Panc1 (cell line): ENCODE measurements at regions not wholly inside any gene's neighbourhood (a gene's known extent, or its start where the extent isn't known, plus 50 kb on each side); places are given as distances from the start of the nearest gene placed in this dataset.

Source experiments
- ATAC-seq: fragments of 200-7000 bp; cut with Tn5 transposase; 2 replicates; pipeline ENCODE4 v1.9.1; 2020; ENCODE audit warnings: mild to moderate bottlenecking, moderate library complexity
- BruUV-seq: library from RNA; stranded (reverse); fragments of 400-500 nt; replicated peaks from 2 replicates; lab custom pipeline; 2021; lab: Mats Ljungman, UMichigan
- CTCF ChIA-PET: fragments of 300-600 bp; sonication (Branson Sonifier 250); formaldehyde crosslinking; loops from one replicate; lab custom pipeline; 2022; ENCODE audit warnings: antibody characterized with exemption; lab: Charles Lee
- POLR2A ChIA-PET: fragments of 300-600 bp; sonication (Branson Sonifier 250); formaldehyde crosslinking; loops from one replicate; lab custom pipeline; 2022; ENCODE audit warnings: antibody characterized with exemption; lab: Charles Lee
- DNase-seq: peaks from one replicate; pipeline ENCODE4 v3.0.0-alpha.2; 2010; ENCODE audit warnings: low read depth, low spot score
- H3K27ac ChIP-seq: 2 replicates; pipeline ENCODE4 v1.5.1; 2011; ENCODE audit warnings: mild to moderate bottlenecking, low read length, inconsistent platforms
- H3K27me3 ChIP-seq: fragments of 200-500 bp; sonication (Bioruptor generic); 2 replicates; pipeline ENCODE4 v1.6.0; 2014; ENCODE audit warnings: low read length, inconsistent platforms; ENCODE audit not compliant: control insufficient read depth, insufficient read depth
- H3K36me3 ChIP-seq: fragments of 200-500 bp; sonication (Bioruptor generic); 2 replicates; pipeline ENCODE4 v1.5.1; 2014; ENCODE audit warnings: inconsistent platforms, mild to moderate bottlenecking, low read length, moderate library complexity; ENCODE audit not compliant: control insufficient read depth, insufficient read depth
- H3K4me1 ChIP-seq: 2 replicates; pipeline ENCODE4 v1.5.1; 2011; ENCODE audit warnings: inconsistent platforms, mild to moderate bottlenecking, low read length, moderate library complexity; ENCODE audit not compliant: control insufficient read depth, insufficient read depth
- H3K4me3 ChIP-seq, 2 experiments: 2 replicates each; pipeline ENCODE4 v1.5.1; 2011 to 2012; ENCODE audit warnings: low read depth in 2 of 2, low read length in 2 of 2, mild to moderate bottlenecking in 2 of 2, inconsistent platforms in 1 of 2, moderate library complexity in 1 of 2
- H3K9me3 ChIP-seq: fragments of 200-500 bp; sonication (Bioruptor generic); 2 replicates; pipeline ENCODE4 v1.5.1; 2014; ENCODE audit warnings: low read depth, mild to moderate bottlenecking, inconsistent platforms, low read length, moderate library complexity; ENCODE audit not compliant: control insufficient read depth, insufficient read depth
- CTCF ChIP-seq: fragments of 450-650 bp; IDR thresholded peaks from 2 replicates; pipeline ENCODE4 v1.5.1; 2017; ENCODE audit warnings: mild to moderate bottlenecking
- POLR2AphosphoS5 ChIP-seq: IDR thresholded peaks from 2 replicates; pipeline ENCODE4 v1.6.1; 2012; ENCODE audit warnings: mild to moderate bottlenecking, low read depth, low read length, moderate library complexity
- REST ChIP-seq, 2 experiments: IDR thresholded peaks; 2 replicates each; pipeline ENCODE4 v1.6.1; 2011 to 2012; ENCODE audit warnings: low read depth in 2 of 2, control low read depth in 1 of 2, low read length in 1 of 2, mild to moderate bottlenecking in 1 of 2, moderate library complexity in 1 of 2; ENCODE audit not compliant: insufficient read depth in 1 of 2
- SIN3A ChIP-seq: IDR thresholded peaks from 2 replicates; pipeline ENCODE4 v1.6.1; 2012; ENCODE audit warnings: low read depth, mild to moderate bottlenecking, low read length, moderate library complexity, borderline replicate concordance; ENCODE audit not compliant: insufficient read depth
- TCF7L2 ChIP-seq: IDR thresholded peaks from 2 replicates; pipeline ENCODE4 v1.6.1; 2011; ENCODE audit warnings: mild to moderate bottlenecking, low read depth, low read length, inconsistent platforms
- in situ Hi-C: cut with HindIII; loops from 2 replicates; pipeline ENCODE4 v1.10.0; 2016; ENCODE audit warnings: low sequenced_read_pairs, low pct_unique_long_range_greater_than_20kb
- intact Hi-C: fragments of 100-400 bp; cut with micrococcal nuclease; formaldehyde crosslinking; loops from one replicate; pipeline ENCODE4 v1.10.0; 2022; ENCODE audit not compliant: unreplicated experiment

GRCh38 chr11:70669281-70669680, 271.0 kb downstream of the CTTN start:
- Histone ChIP-seq H3K27me3 (no peaks in the 10 kb centered on the region), H3K4me1 (no peaks in the 10 kb centered on the region), H3K36me3 (no peaks in the 10 kb centered on the region), H3K4me3 (no peak overlapping the region), H3K9me3 (no peaks in the 10 kb centered on the region), H3K27ac (no peak overlapping the region)
- ChIA-PET CTCF (no interaction called here), POLR2A (no interaction called here)
- no peak for TF ChIP-seq TCF7L2
- no peak for TF ChIP-seq CTCF
- TF ChIP-seq SIN3A, result no peak
- TF ChIP-seq POLR2AphosphoS5, result no peak
- no peak for TF ChIP-seq REST (IDR thresholded peaks at IDR 0.05; ENCODE audit: insufficient read depth in 1 of 2, low read depth in 2 of 2, low read length in 1 of 2)
- DNase-seq (no peak), ATAC-seq (no peak)
- intact Hi-C loops (no loop called here), in situ Hi-C loops (no loop called here)
- no TSS peak for BruUV-seq

- TF ChIP-seq POLR2AphosphoS5, result no peak
- CTCF ChIA-PET, result no interaction called here
- no peaks in the 10 kb centered on the region for H3K36me3 ChIP-seq
- POLR2A ChIA-PET, result interaction anchor here (0.5 kb wide), 1 partner anchor 1117 kb away, joined by 4 read pairs; no protein-coding TSS in a partner anchor
- ATAC-seq (peak; percentile 28; the same call in 1 of the 2 replicates), DNase-seq (no peak)
- in situ Hi-C loops (no loop called here), intact Hi-C loops (no loop called here)
- no peaks in the 10 kb centered on the region for H3K9me3 ChIP-seq
- BruUV-seq, result no TSS peak
- H3K27me3 ChIP-seq, result no peaks in the 10 kb centered on the region
- no peak overlapping the region for H3K4me3 ChIP-seq
- H3K27ac ChIP-seq, result no peak overlapping the region
- H3K4me1 ChIP-seq, result no peaks in the 10 kb centered on the region
These were observed 271.7 kb downstream of the CTTN start for GRCh38 chr11:70669871-70670675.

- Histone ChIP-seq H3K4me1 (no peaks in the 10 kb centered on the region), H3K27ac (no peak overlapping the region), H3K27me3 (no peaks in the 10 kb centered on the region), H3K4me3 (no peak overlapping the region), H3K9me3 (no peaks in the 10 kb centered on the region), H3K36me3 (no peaks in the 10 kb centered on the region)
- in situ Hi-C loops (no loop called here), intact Hi-C loops (no loop called here)
- DNase-seq, result no peak
- ATAC-seq, result no peak
- ChIA-PET CTCF (no interaction called here), POLR2A (no interaction called here)
- BruUV-seq, result no TSS peak
- TF ChIP-seq TCF7L2 (no peak), CTCF (no peak), REST (IDR thresholded peaks at IDR 0.05; ENCODE audit: insufficient read depth in 1 of 2, low read depth in 2 of 2, low read length in 1 of 2) (no peak), POLR2AphosphoS5 (no peak), SIN3A (no peak)
These were observed 272.3 kb downstream of the CTTN start for GRCh38 chr11:70670676-70671034.
